HG02870 (cell line): ENCODE measurements at regions not wholly inside any gene's neighbourhood (a gene's known extent, or its start where the extent isn't known, plus 50 kb on each side); places are given as distances from the start of the nearest gene placed in this dataset.

ENCODE experiments used
- ATAC-seq: cut with Tn5 transposase; IDR thresholded peaks from one replicate; pipeline ENCODE4 v1.9.1; 2021; ENCODE audit warnings: mild to moderate bottlenecking, moderate library complexity; ENCODE audit not compliant: unreplicated experiment

DNA sequence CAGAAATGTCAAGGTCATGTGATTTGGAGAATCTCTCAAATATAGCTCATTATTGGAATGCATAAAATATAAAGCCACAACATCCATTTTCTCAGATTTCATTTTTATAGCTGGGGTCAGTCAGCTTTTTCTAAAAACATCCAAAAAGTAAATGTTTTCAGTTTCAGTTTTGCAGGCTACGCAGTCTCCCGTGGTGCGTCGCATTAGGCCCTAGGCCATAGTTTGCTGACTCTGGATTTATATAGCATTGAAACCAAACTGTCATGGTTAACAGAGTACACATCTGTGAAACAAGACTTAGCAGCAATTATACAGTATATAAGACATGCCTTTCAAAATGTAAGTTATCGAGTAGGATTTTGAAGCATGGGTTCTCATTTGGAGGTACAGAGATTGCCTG is 140.0 kb downstream of the IRS2 start:
- peak; percentile 77 for ATAC-seq

DNA sequence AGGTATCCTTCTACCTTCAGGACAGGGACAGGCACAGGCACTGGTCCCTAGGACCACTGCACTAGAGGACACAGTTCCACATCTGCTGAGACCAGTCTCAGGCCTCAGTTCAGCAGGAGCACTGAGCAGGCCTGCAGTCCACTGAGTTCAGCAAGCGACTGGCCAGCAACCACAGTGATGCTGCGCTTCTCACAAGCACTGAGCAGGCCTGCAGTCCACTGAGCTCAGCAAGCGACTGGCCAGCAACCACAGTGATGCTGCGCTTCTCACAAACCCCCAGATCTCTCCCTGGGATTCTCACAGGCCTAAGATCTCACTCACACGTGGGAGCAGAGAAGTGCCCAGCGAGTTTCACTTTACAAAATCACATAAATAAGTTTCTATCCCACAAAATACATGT is 140.6 kb downstream of the IRS2 start:
- ATAC-seq: no peak

DNA sequence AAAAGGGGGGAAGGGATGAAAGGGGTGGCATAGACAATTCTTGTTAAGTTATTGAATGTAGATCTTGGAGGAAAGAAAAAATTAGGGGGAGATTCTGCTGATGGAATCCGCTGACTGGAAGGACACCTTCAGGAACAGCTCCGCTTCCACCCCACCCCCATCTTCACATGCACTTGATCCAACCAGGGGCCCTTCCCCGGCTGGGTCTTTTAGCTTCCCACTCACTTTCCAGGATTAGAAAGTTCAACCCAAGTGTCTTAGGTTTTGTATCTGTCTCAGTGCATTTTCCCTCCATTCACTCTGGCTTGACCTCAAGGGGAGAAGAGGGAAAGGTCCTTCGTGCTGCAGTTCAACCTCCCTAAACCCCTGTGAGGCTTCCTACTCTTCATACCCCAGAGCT is 141.4 kb downstream of the IRS2 start:
- ATAC-seq: no peak

DNA sequence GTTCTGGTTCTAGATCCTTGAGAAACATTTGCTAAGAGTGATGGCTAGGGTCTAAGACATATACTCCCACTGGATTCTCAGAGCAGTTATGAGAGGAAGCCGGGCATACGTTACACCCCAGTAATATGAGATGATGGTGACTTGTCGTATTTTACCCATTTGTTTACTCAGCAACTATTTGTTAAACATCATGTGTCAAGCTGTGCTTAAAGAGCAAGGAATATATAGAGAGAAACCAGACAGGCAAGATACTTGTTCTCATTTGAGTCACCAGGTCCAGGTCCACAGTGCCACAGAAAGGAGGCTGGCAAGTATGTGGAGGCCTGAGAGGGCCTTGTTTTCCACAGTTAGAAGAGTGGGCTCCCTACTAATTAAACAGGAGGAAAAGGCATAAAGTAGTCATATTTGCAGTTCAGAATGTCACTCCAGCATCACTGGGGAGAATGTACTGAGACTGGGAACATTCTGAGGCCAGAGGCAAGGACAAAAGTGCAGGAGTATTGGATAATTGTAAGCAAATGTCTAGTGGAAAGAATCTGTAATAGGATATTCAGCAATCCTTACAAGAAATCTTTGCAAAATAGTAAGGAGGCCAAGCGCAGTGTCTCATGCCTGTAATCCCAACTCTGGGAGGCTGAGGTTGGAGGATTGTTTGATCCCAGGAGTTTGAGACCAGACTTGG is 142.2 kb downstream of the IRS2 start:
- ATAC-seq: no peak

DNA sequence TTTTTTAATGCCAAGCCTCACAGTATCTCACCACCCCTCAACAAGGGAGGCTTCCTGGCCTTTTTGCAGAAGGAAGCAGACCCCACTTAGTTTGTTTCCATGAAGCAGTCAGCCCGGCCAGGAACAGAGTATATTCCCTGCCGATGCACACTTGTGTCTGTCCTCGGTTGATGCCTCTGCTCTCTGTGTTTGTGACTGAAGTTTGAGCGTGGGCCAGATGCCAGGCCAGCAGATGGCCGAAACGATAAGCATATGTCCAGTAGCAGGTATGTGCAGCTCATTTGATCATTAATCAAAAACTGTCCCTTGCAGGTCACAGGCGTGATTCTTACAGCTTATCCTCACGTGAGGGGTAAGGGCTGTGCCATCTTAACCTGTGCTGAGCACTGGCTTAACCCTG is 144.0 kb downstream of the IRS2 start:
- no peak for ATAC-seq

DNA sequence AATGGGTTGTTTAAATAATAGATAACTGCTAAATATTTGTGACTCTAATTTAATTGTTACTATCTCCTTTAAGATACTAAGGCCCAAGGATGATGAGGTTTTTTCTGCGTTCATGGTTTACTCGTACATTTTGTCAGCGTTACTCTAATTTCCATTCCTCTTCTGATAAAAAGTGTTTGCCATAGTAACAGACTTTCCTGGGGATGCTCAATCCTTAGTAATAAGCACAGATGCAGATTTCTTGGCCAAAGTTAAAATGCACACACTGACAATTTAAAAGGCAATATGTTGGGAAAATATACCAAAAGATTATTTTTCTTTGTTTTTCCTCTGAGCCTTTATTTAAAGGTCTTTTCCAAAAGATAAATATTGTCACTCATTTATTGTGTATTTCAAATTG is 149.6 kb downstream of the IRS2 start:
- ATAC-seq: no peak

DNA sequence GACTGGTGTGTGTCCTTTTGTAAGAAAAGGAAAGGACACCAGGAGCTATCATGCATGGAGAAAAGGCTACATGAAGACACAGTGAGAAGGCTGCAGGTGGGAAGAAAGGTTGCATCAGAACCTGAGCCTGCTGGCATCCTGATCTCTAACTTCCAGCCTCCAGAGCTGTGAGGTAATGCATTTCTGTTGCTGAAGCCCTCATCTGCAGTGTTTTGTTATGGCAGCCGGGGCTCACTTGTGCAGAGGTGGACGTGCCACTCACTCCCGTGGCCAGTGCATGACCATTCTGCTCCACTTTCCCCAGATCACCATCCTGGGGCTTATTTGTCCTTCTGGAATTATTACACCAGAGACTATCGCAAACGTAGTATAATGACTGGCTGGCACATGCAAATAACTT is 155.3 kb downstream of the IRS2 start:
- ATAC-seq: no peak

DNA sequence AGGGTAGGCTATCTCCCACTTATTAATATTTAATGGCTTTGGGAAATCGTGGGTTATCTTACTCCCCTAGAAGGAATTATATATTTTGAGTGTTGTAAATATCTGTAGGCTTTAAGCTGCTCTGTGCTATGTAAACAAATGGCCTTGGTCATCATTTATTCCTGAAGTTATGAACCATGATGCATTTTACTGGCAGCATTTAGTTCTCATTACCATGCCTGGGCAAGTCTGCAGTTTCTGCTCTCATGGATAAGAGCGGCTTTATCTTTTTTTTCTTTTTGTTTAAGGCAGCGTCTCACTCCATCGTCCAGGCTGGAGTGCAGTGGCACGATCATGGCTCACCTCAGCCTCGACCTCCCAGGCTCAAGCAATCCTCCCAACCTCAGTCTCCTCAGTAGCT is 156.1 kb downstream of the IRS2 start:
- ATAC-seq: no peak

DNA sequence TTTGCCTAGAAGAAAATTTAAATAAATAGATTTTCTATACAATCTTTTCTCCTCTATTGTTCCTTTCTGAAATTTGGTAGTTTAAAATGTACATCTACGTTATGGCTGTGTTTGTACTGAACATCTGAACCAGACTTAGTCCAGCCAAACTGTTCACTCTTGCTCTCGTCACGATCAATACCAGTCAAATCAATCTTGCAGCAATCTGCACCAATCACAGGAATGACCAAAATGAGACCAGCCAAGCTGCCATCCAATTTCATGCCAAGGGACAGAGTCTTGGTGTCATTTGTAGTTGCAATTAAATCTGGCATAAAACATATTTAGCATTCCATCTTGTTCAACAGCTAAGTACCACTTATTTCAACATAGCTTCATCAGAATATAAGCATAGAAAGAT is 156.6 kb downstream of the IRS2 start:
- ATAC-seq: no peak

DNA sequence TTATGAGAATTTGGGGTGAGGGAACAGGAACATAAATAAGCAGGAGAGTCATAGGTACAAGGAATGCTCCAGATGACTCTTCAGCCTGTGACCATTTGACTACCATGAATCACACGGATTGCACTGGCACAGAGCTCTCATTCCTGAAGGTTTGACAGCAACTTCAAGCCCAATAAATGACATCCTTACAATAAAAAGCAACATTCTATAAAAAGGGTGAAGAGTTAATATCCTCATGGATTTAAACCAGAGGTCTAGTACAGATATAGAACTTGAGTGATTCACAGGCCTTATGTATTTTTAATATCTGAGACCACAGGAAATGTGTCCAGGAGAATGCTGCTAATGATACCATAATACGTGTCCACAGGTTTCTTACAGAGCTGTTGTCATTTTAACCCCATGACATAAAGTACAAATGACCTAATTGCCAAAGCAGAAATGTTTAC is 158.1 kb downstream of the IRS2 start:
- ATAC-seq: no peak

DNA sequence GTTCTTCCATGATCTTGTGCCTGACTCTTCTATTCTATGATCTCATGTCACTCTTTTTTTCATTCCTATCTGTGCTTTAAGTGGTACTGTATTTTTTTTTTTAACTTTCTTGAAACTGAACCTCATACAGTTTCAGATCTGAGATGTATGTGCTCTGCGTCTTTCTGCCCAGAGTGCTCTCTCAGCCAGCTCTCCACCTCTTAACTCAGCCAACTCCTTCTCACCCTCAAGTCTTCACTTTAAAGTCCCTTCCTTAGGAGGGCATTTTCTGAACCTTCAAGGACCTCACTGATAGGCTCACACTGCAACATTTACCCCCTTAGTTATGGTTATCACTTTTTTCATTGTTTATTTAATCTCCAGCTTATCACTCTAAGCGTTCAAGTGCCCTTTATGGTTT is 158.7 kb downstream of the IRS2 start:
- ATAC-seq: no peak

DNA sequence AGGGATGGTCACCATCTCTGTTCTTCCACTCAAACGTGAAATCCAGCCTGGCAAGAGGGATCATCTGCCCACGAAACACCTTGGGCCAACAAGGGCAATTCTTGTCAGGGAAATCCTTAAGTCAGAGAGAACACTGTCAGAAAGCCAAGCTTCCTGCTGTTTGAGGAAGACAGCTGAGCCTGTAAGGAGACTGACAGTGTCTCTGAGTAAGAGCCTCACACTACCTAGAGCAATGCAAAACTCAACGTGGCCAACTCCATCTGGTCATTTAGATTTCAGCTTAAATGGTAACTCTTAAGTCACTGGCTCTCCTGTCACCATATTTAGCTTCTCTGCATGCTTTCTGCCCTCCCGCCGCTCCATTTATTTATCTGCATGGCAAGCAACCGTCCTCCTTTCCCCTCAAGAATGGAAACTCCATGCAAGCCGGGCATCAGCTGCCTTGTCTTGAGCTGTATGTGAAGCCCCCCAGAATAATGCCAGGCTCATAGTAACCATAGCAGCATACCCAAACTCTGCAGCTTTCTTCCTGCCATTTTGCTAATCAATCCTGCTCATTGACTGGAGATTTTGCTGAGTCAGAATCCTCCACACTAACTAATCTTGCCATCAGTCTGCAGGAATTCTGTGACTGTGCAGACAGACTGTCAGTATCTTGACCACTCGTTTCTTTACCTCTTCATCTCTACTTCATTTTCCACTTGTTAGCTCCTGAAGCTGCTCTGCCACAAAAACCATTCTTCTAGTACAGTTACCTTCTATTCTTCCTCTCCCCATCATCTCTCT is 159.8 kb downstream of the IRS2 start:
- no peak for ATAC-seq

DNA sequence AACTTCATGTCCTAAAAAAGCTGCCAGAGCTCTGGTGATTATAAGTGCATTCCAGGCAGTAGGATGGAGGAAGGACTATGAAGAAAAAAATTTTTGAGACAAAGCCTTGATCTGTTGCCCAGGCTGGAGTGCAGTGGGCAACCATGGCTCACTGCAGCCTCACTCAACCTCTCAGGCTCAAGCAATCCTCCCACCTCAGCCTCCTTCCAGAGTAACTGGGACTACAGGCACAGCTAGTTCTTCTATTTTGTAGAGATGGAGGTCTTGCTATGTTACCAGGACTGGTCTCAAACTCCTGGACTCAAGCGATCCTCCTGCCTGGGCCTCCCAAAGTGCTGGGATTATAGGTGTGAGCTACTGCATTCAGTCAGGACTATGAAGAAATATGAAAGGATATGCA is 161.2 kb downstream of the IRS2 start:
- ATAC-seq: no peak

DNA sequence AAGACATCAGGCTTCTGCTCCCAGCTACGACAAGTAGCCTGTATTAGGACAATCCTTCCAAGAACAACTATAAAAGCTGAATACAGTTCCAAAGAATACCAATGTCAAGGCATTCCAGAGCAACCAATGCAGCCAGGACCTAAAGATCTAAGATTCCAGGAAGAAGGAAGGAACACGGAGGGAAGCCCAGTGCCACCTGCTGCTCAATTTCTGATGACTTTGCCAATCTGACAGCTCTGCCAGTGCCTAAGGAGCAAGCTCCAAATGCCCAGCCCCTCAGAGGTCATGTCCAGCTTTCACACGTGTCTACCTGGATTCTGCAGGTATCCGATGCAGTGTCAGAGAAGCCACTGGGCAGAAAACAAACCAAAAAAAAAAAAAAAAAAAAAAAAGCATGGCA is 164.4 kb downstream of the IRS2 start:
- ATAC-seq: no peak

DNA sequence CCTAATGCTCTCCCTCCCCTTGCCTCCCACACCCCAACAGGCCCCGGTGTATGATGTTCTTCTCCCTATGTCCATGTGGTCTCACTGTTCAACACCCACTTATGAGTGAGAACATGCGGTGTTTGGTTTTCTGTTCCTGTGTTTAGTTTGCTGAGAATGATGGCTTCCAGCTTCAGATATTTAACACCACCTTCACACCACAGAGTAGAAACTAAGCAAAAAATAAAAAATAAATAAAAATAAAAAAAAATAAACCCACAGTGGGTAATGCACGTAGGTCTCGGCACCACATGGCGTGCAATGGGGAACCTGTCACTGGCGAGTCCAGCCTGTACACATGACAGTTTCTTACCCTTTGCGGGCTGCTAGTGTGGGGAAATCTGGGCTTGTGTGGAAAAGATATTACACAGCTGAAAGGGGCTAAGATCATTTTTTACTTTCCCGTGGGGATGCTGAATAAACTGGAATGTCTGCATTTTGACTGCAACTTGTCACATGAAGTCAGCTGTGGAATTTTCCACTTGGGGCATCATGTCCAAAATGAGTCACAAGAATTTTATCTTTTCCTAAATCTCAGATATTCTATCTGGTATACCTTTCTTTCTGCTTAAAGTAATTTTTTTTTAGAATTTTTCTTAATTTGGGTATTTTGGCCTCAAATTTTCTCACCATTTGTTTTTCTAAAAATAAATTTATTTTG is 170.5 kb downstream of the IRS2 start:
- no peak for ATAC-seq

DNA sequence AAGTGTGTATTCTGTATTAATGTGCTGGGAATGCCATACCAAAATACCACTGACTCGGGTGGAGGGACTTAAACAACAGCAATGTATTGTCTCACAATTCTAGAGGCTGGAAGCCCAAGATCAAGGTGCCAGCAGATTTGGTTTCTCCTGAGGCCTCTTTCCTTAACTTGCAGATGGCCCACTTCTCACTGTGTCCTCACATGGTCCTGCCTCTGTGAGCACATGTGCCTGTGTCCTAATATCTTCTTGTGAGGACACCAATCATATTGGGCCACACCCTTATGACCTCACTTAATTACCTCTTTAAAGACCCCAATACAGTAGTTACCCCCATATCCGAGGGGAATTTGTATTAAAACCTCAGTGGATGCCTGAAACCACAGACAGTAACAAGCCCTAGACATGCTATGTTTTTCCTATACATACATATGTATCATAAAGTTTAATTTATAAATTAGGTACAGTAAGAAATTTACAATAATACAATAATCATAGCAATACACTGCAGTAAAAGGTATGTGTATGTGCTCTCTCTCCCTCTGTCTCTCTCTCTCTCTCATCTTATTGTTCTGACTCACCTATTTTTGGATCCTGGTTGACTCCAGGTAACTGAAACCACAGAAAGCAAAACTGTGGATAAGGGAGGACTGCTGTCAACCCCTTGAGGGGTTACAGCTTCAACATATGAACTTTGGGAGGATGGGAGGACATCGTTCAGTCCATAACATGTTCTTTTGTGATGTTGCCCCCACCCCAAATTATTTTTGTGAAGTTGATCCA is 174.3 kb downstream of the IRS2 start:
- ATAC-seq: no peak

DNA sequence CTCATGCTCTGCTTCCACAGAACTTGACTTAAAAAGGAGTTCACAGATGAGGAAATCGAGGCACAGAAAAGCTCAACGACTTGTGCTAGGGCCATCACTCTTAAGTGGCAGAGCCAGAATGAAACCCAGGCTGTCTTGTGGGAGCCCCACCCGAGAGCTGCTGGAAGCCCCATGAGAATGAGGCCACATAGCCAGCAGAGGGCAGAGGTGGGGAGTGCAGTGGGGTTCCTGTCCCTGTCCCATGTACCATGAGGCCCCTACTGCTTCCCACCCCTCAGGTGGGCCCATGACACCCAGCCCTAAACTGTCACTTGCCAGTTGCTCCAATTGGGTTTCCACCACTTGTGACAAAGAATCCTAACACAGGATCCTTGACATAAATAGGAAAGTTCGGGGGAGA is 175.9 kb downstream of the IRS2 start:
- ATAC-seq: no peak

DNA sequence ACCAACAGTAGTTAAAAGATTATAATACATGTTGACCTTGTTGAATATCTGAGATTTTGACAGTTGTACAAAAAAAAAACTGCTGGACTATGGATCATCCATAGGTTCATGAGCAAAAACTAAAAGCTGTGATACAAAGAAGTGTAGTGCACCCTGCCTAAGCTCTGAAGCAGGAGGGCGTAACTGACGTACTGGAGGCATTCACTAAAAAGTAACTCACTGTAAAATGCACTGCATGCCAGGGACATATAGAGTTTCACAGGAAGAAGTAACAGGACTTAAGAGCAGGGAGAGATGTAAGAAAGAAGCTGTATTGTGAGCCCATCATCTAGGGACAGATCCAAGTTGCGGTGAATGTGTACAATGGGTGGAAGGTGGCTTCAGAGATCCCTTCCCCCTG is 177.9 kb downstream of the IRS2 start:
- ATAC-seq: no peak

DNA sequence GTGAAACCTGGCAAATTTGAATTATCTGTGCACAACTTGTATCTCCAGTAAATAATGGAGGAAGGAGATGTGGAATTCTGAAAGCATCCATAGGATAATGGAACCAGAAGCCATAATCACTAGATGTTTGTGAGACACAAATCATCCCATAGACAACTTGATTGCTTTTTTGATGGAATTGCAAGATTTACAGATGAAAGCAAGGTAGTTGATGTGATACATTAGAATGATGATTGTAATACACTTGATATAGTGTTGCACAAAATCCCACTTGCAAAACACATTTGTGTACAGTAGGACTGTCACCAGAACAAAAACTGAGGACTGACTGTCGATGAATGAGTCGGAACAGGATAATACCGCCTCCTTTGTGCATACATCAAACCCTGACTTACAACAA is 178.3 kb downstream of the IRS2 start:
- ATAC-seq: no peak

DNA sequence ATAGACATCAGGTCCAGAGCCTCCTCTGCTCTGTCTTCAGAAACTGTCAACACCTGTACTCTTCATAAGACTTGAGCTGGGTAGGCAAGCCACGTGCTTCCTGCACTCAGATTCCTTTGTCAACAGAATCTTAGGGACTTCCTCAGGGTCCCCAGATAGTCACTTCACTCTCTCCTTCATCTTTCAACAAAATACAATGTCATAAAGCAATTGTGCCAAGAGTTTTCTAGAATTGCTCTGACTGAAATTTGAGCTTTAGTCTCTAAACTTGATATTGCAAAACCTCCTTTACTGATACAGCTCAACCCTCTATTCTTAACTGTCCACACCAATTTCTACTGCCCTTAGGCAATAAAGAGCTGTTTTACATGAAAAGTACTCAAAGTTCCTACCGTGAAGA is 179.9 kb downstream of the IRS2 start:
- ATAC-seq: no peak

DNA sequence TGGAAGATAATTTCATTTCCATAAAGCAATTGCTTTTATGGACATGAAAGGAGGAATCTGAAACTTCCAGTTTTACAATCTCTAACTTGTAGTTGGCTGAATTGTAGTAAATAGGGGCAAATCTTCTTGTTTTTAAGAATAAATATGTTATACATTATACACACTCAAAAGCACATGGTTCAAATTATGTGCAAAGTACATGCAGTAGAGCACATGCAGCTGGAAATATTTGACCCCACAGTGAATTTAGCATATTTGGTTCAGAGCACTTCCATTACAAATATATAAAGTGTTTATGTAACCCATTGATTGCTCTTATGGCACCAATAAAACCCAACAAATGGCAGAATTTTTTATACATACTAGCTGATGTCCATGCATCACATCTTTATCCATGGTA is 180.5 kb downstream of the IRS2 start:
- ATAC-seq: no peak
